Central memory CD8-positive, alpha-beta T cell (primary cell): ENCODE measurements at regions not wholly inside any gene's neighbourhood (a gene's known extent, or its start where the extent isn't known, plus 50 kb on each side); places are given as distances from the start of the nearest gene placed in this dataset.

Source experiments
- ATAC-seq: fragments of 150-1000 bp; cut with Tn5 transposase; replicated peaks from 2 replicates; pipeline ENCODE4 v1.10.0; 2022; ENCODE audit warnings: mild to moderate bottlenecking, moderate FRiP score, moderate number of reproducible peaks; ENCODE audit not compliant: poor library complexity, severe bottlenecking; ENCODE audit errors: extremely low read depth
- DNase-seq, 2 donors: peaks; one replicate each; pipeline ENCODE4 v3.0.0; 2021; ENCODE audit warnings: low spot score in 2 of 2
- H3K27ac Mint-ChIP-seq: one replicate; pipeline ENCODE4 v1.8.0; 2022; ENCODE audit warnings: low read depth, mild to moderate bottlenecking, moderate library complexity, mixed read lengths
- H3K27me3 Mint-ChIP-seq: one replicate; pipeline ENCODE4 v1.8.0; 2022; ENCODE audit warnings: mixed read lengths
- H3K36me3 Mint-ChIP-seq: one replicate; pipeline ENCODE4 v1.8.0; 2022; ENCODE audit warnings: mild to moderate bottlenecking, moderate library complexity, mixed read lengths; ENCODE audit not compliant: insufficient read depth
- H3K4me1 Mint-ChIP-seq: one replicate; pipeline ENCODE4 v1.8.0; 2022; ENCODE audit warnings: mixed read lengths
- H3K4me3 Mint-ChIP-seq: one replicate; pipeline ENCODE4 v1.8.0; 2022; ENCODE audit warnings: mild to moderate bottlenecking, moderate library complexity, mixed read lengths
- H3K9me3 Mint-ChIP-seq: one replicate; pipeline ENCODE4 v1.8.0; 2022; ENCODE audit warnings: mixed read lengths

DNA sequence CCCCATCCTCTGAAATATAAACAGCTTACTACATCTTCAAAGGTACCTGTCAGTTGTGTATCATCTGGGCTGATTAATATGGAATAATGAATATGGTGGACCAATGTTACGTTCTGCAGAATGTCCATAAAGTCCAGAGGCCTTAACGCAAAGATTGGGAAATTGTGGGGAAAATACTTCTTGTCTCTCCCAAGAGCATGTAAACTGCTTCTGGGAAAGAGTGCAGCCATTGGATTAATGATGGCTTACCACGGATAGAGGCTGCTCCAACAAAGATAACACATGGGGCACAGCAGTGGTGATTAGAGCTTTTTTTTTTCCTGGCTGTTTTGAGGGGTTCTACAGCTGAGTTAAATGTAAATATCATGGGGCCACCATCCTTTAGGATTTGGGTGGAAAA lies 340.4 kb upstream of the AKR1E2 start:
- H3K4me3 Mint-ChIP-seq, result no peak overlapping the region
- peaks cover 12% of the 10 kb centered on the region for H3K27me3 Mint-ChIP-seq
- DNase-seq (no peak), ATAC-seq (no peak)
- no peaks in the 10 kb centered on the region for H3K9me3 Mint-ChIP-seq
- no peak overlapping the region for H3K27ac Mint-ChIP-seq
- peaks cover 2% of the 10 kb centered on the region for H3K36me3 Mint-ChIP-seq
- no peaks in the 10 kb centered on the region for H3K4me1 Mint-ChIP-seq

GRCh38 chr10:4483811-4484210 lies 342.2 kb upstream of the AKR1E2 start:
- ATAC-seq (no peak), DNase-seq (no peak)
- Mint-ChIP-seq H3K36me3 (peaks cover 2% of the 10 kb centered on the region), H3K9me3 (no peaks in the 10 kb centered on the region), H3K4me1 (no peaks in the 10 kb centered on the region), H3K4me3 (no peak overlapping the region), H3K27ac (no peak overlapping the region), H3K27me3 (peaks cover 12% of the 10 kb centered on the region)

DNA sequence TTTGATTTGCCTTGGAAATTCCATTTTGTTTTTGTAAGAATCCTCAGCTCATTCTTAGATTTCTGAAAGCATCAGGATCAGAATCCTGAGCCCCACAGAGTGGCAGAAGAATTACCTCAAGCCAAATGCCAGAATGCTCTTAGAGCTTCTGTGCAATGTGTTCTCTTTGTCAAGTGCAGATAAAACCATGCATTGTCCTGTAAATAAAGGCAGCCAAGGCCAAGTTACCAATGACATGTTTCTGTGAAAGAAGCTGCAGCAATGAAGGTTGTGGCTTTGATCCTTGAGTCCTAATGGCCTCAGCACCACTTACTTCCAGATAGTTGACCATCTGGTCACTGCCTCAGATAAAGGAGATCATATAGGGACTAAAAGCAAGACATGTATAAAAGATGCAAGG lies 343.3 kb upstream of the AKR1E2 start:
- no peaks in the 10 kb centered on the region for H3K9me3 Mint-ChIP-seq
- no peak for ATAC-seq

GRCh38 chr10:4481192-4481591 lies 344.8 kb upstream of the AKR1E2 start:
- Mint-ChIP-seq H3K4me3 (no peak overlapping the region), H3K27me3 (no peaks in the 10 kb centered on the region), H3K27ac (no peak overlapping the region), H3K9me3 (no peaks in the 10 kb centered on the region), H3K36me3 (peaks cover 2% of the 10 kb centered on the region), H3K4me1 (no peaks in the 10 kb centered on the region)
- no peak for ATAC-seq
- DNase-seq, result no peak

More for the DNA sequence above, 343.3 kb upstream of the AKR1E2 start:
- Mint-ChIP-seq H3K27me3 (peaks cover 6% of the 10 kb centered on the region), H3K4me3 (no peak overlapping the region), H3K4me1 (no peaks in the 10 kb centered on the region), H3K27ac (no peak overlapping the region), H3K36me3 (peaks cover 2% of the 10 kb centered on the region)
- DNase-seq, result no peak

DNA sequence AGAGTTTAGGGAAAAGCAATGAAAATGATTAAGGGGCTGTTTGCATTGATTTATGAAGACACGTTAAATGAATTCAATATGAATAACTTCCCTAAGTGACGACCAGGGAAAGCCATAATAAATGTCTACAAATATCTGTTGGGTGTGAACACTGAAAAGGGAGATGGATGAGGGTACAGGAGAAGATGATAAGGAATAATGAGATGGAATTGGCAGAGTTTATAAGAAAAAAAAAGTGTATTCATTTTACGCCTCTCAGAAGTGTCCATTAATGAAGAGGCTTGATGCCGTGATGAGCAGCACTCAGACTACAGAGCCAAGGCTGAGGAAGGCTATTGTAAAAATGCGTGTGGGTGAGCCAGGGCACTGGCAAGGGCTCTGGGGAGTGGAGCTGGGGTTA lies 346.7 kb upstream of the AKR1E2 start:
- no peak overlapping the region for H3K27ac Mint-ChIP-seq
- H3K36me3 Mint-ChIP-seq, result peaks cover 2% of the 10 kb centered on the region
- no peak for DNase-seq
- no peaks in the 10 kb centered on the region for H3K27me3 Mint-ChIP-seq
- ATAC-seq, result no peak
- H3K4me1 Mint-ChIP-seq, result no peaks in the 10 kb centered on the region
- no peaks in the 10 kb centered on the region for H3K9me3 Mint-ChIP-seq
- H3K4me3 Mint-ChIP-seq, result no peak overlapping the region

- Mint-ChIP-seq H3K36me3 (no peaks in the 10 kb centered on the region), H3K27ac (no peak overlapping the region)
Measured at GRCh38 chr10:4477664-4478063, 348.3 kb upstream of the AKR1E2 start.

DNA sequence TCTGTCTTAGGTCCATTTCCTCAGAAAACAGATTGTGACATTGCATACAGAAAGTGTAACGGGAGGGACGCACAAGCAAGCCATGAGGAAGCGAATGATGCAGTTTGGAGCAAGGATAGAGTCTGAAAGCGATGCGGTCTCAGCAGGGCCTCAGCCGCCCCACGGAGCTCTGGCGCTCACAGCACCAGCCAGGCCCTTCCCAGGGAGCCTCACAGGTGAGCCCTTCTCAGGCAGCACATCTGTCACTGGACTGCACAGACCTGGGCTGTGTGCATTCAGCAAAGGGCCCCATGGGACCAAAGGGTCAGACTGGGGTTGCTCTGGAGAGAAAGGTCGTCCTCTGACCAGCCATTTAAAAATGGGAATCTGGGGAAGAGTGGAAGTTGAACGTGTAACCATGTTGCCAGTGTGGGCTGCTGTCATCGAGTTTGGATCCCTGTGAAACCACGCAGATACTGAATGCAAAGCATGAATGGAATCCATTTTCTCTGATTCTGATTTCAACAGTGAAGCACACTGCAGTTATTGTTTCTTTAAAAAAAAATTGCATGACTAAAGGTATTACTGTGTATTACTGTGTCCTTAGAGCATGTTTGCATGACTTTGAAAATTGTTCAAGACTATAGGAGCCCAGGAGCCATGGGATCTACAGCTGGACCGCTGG lies 350.0 kb upstream of the AKR1E2 start:
- DNase-seq, result no peak
- H3K27ac Mint-ChIP-seq, result no peak overlapping the region
- no peak overlapping the region for H3K4me3 Mint-ChIP-seq

More at GRCh38 chr10:4477664-4478063, 348.3 kb upstream of the AKR1E2 start:
- DNase-seq (no peak), ATAC-seq (no peak)
- Mint-ChIP-seq H3K27me3 (no peaks in the 10 kb centered on the region), H3K9me3 (no peaks in the 10 kb centered on the region), H3K4me1 (no peaks in the 10 kb centered on the region), H3K4me3 (no peak overlapping the region)

DNA sequence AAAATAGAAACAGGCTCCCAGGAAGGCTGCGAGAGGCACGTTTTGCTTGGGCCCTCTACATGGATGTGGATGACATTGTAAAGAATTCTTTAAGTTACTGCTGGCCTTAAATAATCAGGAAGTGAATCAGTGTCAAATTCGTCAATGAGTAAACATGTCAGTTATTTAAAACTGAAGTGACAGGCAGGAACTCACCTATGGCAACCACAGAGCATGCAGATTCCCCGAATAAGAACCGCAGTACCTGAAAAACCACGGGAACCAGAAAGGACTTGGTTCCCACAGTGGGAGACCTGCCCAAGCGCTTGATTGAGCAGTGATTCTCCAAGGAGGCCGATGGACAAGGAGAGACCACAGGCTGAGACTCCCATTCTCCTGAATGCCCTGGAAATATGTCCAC lies 351.2 kb upstream of the AKR1E2 start:
- no peak overlapping the region for H3K27ac Mint-ChIP-seq
- no peaks in the 10 kb centered on the region for H3K36me3 Mint-ChIP-seq
- ATAC-seq (no peak), DNase-seq (no peak)
- H3K27me3 Mint-ChIP-seq, result no peaks in the 10 kb centered on the region
- H3K9me3 Mint-ChIP-seq, result no peaks in the 10 kb centered on the region
- no peak overlapping the region for H3K4me3 Mint-ChIP-seq
- no peaks in the 10 kb centered on the region for H3K4me1 Mint-ChIP-seq

More for the DNA sequence above, 350.0 kb upstream of the AKR1E2 start:
- no peaks in the 10 kb centered on the region for H3K36me3 Mint-ChIP-seq
- ATAC-seq, result no peak
- H3K9me3 Mint-ChIP-seq, result no peaks in the 10 kb centered on the region
- H3K4me1 Mint-ChIP-seq, result no peaks in the 10 kb centered on the region
- no peaks in the 10 kb centered on the region for H3K27me3 Mint-ChIP-seq

- H3K36me3 Mint-ChIP-seq, result no peaks in the 10 kb centered on the region
- ATAC-seq (no peak), DNase-seq (no peak)
- no peak overlapping the region for H3K4me3 Mint-ChIP-seq
- no peaks in the 10 kb centered on the region for H3K9me3 Mint-ChIP-seq
- H3K4me1 Mint-ChIP-seq, result no peaks in the 10 kb centered on the region
- H3K27me3 Mint-ChIP-seq, result no peaks in the 10 kb centered on the region
- no peak overlapping the region for H3K27ac Mint-ChIP-seq
Measured at GRCh38 chr10:4473977-4474376, 352.0 kb upstream of the AKR1E2 start.

DNA sequence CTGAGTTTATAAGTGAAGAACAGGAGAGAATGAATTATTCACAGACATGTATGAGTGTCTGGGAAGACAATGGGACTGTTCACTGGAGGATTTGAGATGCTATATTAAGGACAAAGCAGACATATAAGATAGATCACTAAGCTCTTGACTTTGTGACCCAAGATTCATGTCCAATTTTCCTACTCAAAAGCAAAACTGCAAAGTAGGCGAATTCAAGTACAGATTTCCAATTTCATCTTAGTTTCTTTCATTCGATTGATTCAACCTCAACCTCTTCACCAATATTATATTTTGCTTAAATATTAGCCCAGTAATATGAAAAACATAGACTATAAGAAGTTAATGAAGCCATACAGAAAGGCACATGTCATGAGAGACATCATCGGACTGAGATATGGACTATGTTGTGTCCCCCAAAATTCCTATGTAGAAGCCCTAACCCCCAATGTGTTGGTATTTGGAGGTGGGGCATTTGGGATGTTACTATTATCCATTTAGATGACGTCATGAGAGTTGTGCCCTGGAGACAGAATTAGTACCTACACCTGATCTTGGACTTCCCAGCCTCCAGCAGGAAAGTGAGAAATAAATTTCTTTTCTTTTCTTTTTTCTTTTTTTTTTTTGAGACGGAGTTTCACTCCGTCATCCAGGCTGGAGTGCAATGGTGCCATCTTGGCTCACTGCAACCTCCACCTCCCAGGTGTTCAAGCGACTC lies 353.7 kb upstream of the AKR1E2 start:
- no peak for ATAC-seq
- Mint-ChIP-seq H3K4me1 (no peaks in the 10 kb centered on the region), H3K27me3 (peaks cover 15% of the 10 kb centered on the region), H3K27ac (no peak overlapping the region), H3K9me3 (no peaks in the 10 kb centered on the region), H3K4me3 (no peak overlapping the region), H3K36me3 (no peaks in the 10 kb centered on the region)
- no peak for DNase-seq

GRCh38 chr10:4470231-4470835 lies 355.7 kb upstream of the AKR1E2 start:
- H3K4me3 Mint-ChIP-seq, result no peak overlapping the region

DNA sequence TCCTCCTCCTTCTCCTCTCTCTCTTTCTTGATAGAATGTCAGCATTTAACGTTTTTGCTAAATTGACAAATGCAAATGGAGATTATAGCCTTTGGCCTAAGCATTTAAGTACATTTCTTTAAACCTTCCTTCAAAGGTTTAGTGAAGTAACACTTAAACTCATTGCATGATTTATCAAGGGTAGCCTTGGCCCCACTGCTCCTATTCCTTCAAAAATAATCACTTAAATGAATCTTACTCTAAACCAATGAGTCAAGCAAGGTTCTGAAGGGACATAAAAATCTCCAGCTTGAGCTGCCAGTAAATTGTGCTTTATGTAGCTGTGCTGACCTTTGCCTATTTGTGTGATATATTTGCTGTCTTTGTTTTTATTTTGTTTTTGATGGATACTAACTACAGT lies 358.5 kb upstream of the AKR1E2 start:
- peaks cover 3% of the 10 kb centered on the region for H3K4me1 Mint-ChIP-seq
- no peaks in the 10 kb centered on the region for H3K9me3 Mint-ChIP-seq
- no peak overlapping the region for H3K4me3 Mint-ChIP-seq
- no peak for DNase-seq
- H3K27ac Mint-ChIP-seq, result no peak overlapping the region
- H3K27me3 Mint-ChIP-seq, result peaks cover 31% of the 10 kb centered on the region
- ATAC-seq, result no peak
- no peaks in the 10 kb centered on the region for H3K36me3 Mint-ChIP-seq

More at GRCh38 chr10:4470231-4470835, 355.7 kb upstream of the AKR1E2 start:
- DNase-seq (no peak), ATAC-seq (no peak)
- Mint-ChIP-seq H3K27ac (no peak overlapping the region), H3K36me3 (no peaks in the 10 kb centered on the region), H3K9me3 (no peaks in the 10 kb centered on the region), H3K4me1 (no peaks in the 10 kb centered on the region), H3K27me3 (peaks cover 19% of the 10 kb centered on the region)

- ATAC-seq, result no peak
Measured at GRCh38 chr10:4460267-4460666, 365.7 kb upstream of the AKR1E2 start.

More at GRCh38 chr10:4460267-4460666, 365.7 kb upstream of the AKR1E2 start:
- Mint-ChIP-seq H3K27ac (no peak overlapping the region), H3K9me3 (no peaks in the 10 kb centered on the region), H3K36me3 (no peaks in the 10 kb centered on the region), H3K27me3 (peaks cover 23% of the 10 kb centered on the region), H3K4me1 (peaks cover 6% of the 10 kb centered on the region), H3K4me3 (no peak overlapping the region)
- DNase-seq, result no peak
